Caco-2 (cell line): ENCODE measurements at regions not wholly inside any gene's neighbourhood (a gene's known extent, or its start where the extent isn't known, plus 50 kb on each side); places are given as distances from the start of the nearest gene placed in this dataset.

ENCODE experiments used
- BruUV-seq: library from RNA; stranded (reverse); fragments of 400-500 nt; replicated peaks from 2 replicates; lab custom pipeline; 2021; lab: Mats Ljungman, UMichigan
- CTCF ChIA-PET: fragments of 300-600 bp; sonication (Branson Sonifier 250); formaldehyde crosslinking; loops from one replicate; lab custom pipeline; 2022; ENCODE audit warnings: antibody characterized with exemption; lab: Charles Lee
- POLR2A ChIA-PET: fragments of 300-600 bp; sonication (Branson Sonifier 250); formaldehyde crosslinking; loops from one replicate; lab custom pipeline; 2022; ENCODE audit warnings: antibody characterized with exemption; lab: Charles Lee
- DNase-seq, 2 experiments: peaks; one replicate each; pipeline versions ENCODE4 v3.0.0 to v3.0.0-alpha.2; 2020 to 2022
- H3K27me3 ChIP-seq: replicated peaks from 2 replicates; pipeline ENCODE4 v1.6.0; 2011; ENCODE audit warnings: low read length; ENCODE audit not compliant: control insufficient read depth, insufficient read depth
- H3K36me3 ChIP-seq: 2 replicates; pipeline ENCODE4 v1.5.1; 2011; ENCODE audit warnings: low read length; ENCODE audit not compliant: control insufficient read depth, insufficient read depth
- H3K4me1 ChIP-seq: fragments of 250-450 bp; sonication (Bioruptor Pico); 2 replicates; pipeline ENCODE4 v1.5.1; 2020; ENCODE audit warnings: mild to moderate bottlenecking
- H3K4me3 ChIP-seq: 2 replicates; pipeline ENCODE4 v1.5.1; 2011; ENCODE audit warnings: low read depth, mild to moderate bottlenecking, control low read depth, low read length
- H3K9me3 ChIP-seq: fragments of 250-450 bp; sonication (Bioruptor Pico); 2 replicates; pipeline ENCODE4 v1.5.1; 2020; ENCODE audit warnings: mild to moderate bottlenecking, moderate library complexity
- H3K27ac Mint-ChIP-seq: one replicate; pipeline ENCODE4 v1.8.0; 2022; ENCODE audit warnings: mixed read lengths; ENCODE audit not compliant: unreplicated experiment
- H3K27me3 Mint-ChIP-seq: one replicate; pipeline ENCODE4 v1.8.0; 2022; ENCODE audit warnings: mixed read lengths; ENCODE audit not compliant: insufficient read depth, unreplicated experiment
- H3K36me3 Mint-ChIP-seq: one replicate; pipeline ENCODE4 v1.8.0; 2022; ENCODE audit warnings: mild to moderate bottlenecking, mixed read lengths; ENCODE audit not compliant: insufficient read depth, unreplicated experiment
- H3K4me1 Mint-ChIP-seq: one replicate; pipeline ENCODE4 v1.8.0; 2022; ENCODE audit warnings: low read depth, mixed read lengths; ENCODE audit not compliant: unreplicated experiment
- H3K4me3 Mint-ChIP-seq: one replicate; pipeline ENCODE4 v1.8.0; 2022; ENCODE audit warnings: mild to moderate bottlenecking, moderate library complexity, mixed read lengths; ENCODE audit not compliant: unreplicated experiment
- H3K9me3 Mint-ChIP-seq: one replicate; pipeline ENCODE4 v1.8.0; 2022; ENCODE audit warnings: mixed read lengths; ENCODE audit not compliant: unreplicated experiment
- CTCF ChIP-seq, 2 experiments: fragments of 200-600 bp in 1 of 2; IDR thresholded peaks; 1 replicate in 1 of 2; 2 replicates in 1 of 2; pipeline versions ENCODE4 v1.5.1 to v1.8.0; 2011 to 2022; ENCODE audit warnings: antibody characterized with exemption in 1 of 2, control low read depth in 1 of 2, inconsistent platforms in 1 of 2, low read depth in 1 of 2, low read length in 1 of 2, mild to moderate bottlenecking in 1 of 2, moderate library complexity in 1 of 2; ENCODE audit not compliant: insufficient read depth in 1 of 2, severe bottlenecking in 1 of 2, unreplicated experiment in 1 of 2
- intact Hi-C: fragments of 100-400 bp; cut with micrococcal nuclease; formaldehyde crosslinking; loops from one replicate; pipeline ENCODE4 v1.10.0; 2022; ENCODE audit not compliant: unreplicated experiment

GRCh38 chr1:38297842-38298241, 251.2 kb upstream of the POU3F1 start:
- Mint-ChIP-seq H3K4me3 (no peak overlapping the region), H3K27me3 (peaks cover 8% of the 10 kb centered on the region), H3K36me3 (no peaks in the 10 kb centered on the region), H3K4me1 (no peaks in the 10 kb centered on the region), H3K27ac (no peak overlapping the region), H3K9me3 (no peaks in the 10 kb centered on the region)
- POLR2A ChIA-PET = no interaction called here
- Histone ChIP-seq H3K27me3 (no peaks in the 10 kb centered on the region), H3K4me1 (no peaks in the 10 kb centered on the region), H3K4me3 (no peak overlapping the region), H3K9me3 (no peaks in the 10 kb centered on the region), H3K36me3 (no peaks in the 10 kb centered on the region)
- CTCF ChIA-PET = no interaction called here
- no peak for DNase-seq
- intact Hi-C loops = no loop called here
- TF ChIP-seq CTCF (IDR thresholded peaks at IDR 0.05; ENCODE audit: insufficient read depth in 1 of 2, low read depth in 1 of 2, low read length in 1 of 2, severe bottlenecking in 1 of 2, unreplicated experiment in 1 of 2) = no peak
- BruUV-seq = no TSS peak

GRCh38 chr1:38297246-38297645, 250.7 kb upstream of the POU3F1 start:
- CTCF ChIA-PET = no interaction called here
- DNase-seq = no peak
- no peaks in the 10 kb centered on the region for H3K4me1 ChIP-seq
- H3K36me3 ChIP-seq = no peaks in the 10 kb centered on the region
- Mint-ChIP-seq H3K4me1 (no peaks in the 10 kb centered on the region), H3K27ac (no peak overlapping the region), H3K36me3 (no peaks in the 10 kb centered on the region), H3K9me3 (no peaks in the 10 kb centered on the region), H3K27me3 (peaks cover 11% of the 10 kb centered on the region), H3K4me3 (no peak overlapping the region)
- no TSS peak for BruUV-seq
- no peaks in the 10 kb centered on the region for H3K27me3 ChIP-seq
- intact Hi-C loops = no loop called here
- no peaks in the 10 kb centered on the region for H3K9me3 ChIP-seq
- no peak for TF ChIP-seq CTCF (IDR thresholded peaks at IDR 0.05; ENCODE audit: insufficient read depth in 1 of 2, low read depth in 1 of 2, low read length in 1 of 2, severe bottlenecking in 1 of 2, unreplicated experiment in 1 of 2)
- H3K4me3 ChIP-seq = no peak overlapping the region
- POLR2A ChIA-PET = no interaction called here

GRCh38 chr1:38296047-38296446, 249.5 kb upstream of the POU3F1 start:
- no TSS peak for BruUV-seq
- TF ChIP-seq CTCF (IDR thresholded peaks at IDR 0.05; ENCODE audit: insufficient read depth in 1 of 2, low read depth in 1 of 2, low read length in 1 of 2, severe bottlenecking in 1 of 2, unreplicated experiment in 1 of 2) = no peak
- H3K4me3 Mint-ChIP-seq = no peak overlapping the region
- Histone ChIP-seq H3K36me3 (no peaks in the 10 kb centered on the region), H3K9me3 (no peaks in the 10 kb centered on the region), H3K4me1 (no peaks in the 10 kb centered on the region), H3K27me3 (no peaks in the 10 kb centered on the region), H3K4me3 (no peak overlapping the region)
- no peak for DNase-seq
- H3K27ac Mint-ChIP-seq = no peak overlapping the region
- no peaks in the 10 kb centered on the region for H3K4me1 Mint-ChIP-seq
- H3K9me3 Mint-ChIP-seq = no peaks in the 10 kb centered on the region
- ChIA-PET POLR2A (no interaction called here), CTCF (no interaction called here)
- H3K36me3 Mint-ChIP-seq = no peaks in the 10 kb centered on the region
- intact Hi-C loops = no loop called here
- peaks cover 11% of the 10 kb centered on the region for H3K27me3 Mint-ChIP-seq
